ENCODE measurements at regions not wholly inside any gene's neighbourhood (a gene's known extent, or its start where the extent isn't known, plus 50 kb on each side); places are given as distances from the start of the nearest gene placed in this dataset.

GRCh38 chr2:221929259-221929658 is 357.2 kb upstream of the EPHA4 start:
- TF ChIP-seq CREB1 (IDR thresholded peaks at IDR 0.05; ENCODE audit: low read depth) (no peak), REST (IDR thresholded peaks at IDR 0.05; ENCODE audit: low read depth) (no peak), EGR1 (IDR thresholded peaks at IDR 0.05) (no peak), USF1 (IDR thresholded peaks at IDR 0.05) (no peak)

- TF ChIP-seq EGR1 (IDR thresholded peaks at IDR 0.05) (no peak), TCF12 (IDR thresholded peaks at IDR 0.05; ENCODE audit: low read depth) (no peak), YY1 (IDR thresholded peaks at IDR 0.05; ENCODE audit: low read depth) (no peak)
Measured at GRCh38 chr2:221926327-221926726, 354.2 kb upstream of the EPHA4 start.

GRCh38 chr2:221924576-221924975 is 352.5 kb upstream of the EPHA4 start:
- TF ChIP-seq FOXM1 (IDR thresholded peaks at IDR 0.05; ENCODE audit: borderline replicate concordance, low read depth) (no peak), MAX (IDR thresholded peaks at IDR 0.05) (no peak), CEBPB (IDR thresholded peaks at IDR 0.05) (no peak), YY1 (IDR thresholded peaks at IDR 0.05; ENCODE audit: low read depth) (no peak), REST (IDR thresholded peaks at IDR 0.05; ENCODE audit: low read depth) (no peak)

- TF ChIP-seq CREB1 (IDR thresholded peaks at IDR 0.05; ENCODE audit: low read depth) (no peak), MAX (IDR thresholded peaks at IDR 0.05) (no peak), RAD21 (IDR thresholded peaks at IDR 0.05; ENCODE audit: low read depth) (no peak), YY1 (IDR thresholded peaks at IDR 0.05; ENCODE audit: low read depth) (no peak), USF1 (IDR thresholded peaks at IDR 0.05) (no peak), REST (IDR thresholded peaks at IDR 0.05; ENCODE audit: low read depth) (no peak), FOXM1 (IDR thresholded peaks at IDR 0.05; ENCODE audit: borderline replicate concordance, low read depth) (no peak), CEBPB (IDR thresholded peaks at IDR 0.05) (no peak), TAF1 (IDR thresholded peaks at IDR 0.05; ENCODE audit: low read depth) (no peak), TEAD4 (IDR thresholded peaks at IDR 0.05) (no peak), TCF12 (IDR thresholded peaks at IDR 0.05; ENCODE audit: low read depth) (no peak), NFIC (IDR thresholded peaks at IDR 0.05) (no peak)
Measured at GRCh38 chr2:221915926-221916325, 343.8 kb upstream of the EPHA4 start.

GRCh38 chr2:221914334-221914880 is 342.3 kb upstream of the EPHA4 start:
- TF ChIP-seq TEAD4 (IDR thresholded peaks at IDR 0.05): no peak
- no peak for TF ChIP-seq MAX (IDR thresholded peaks at IDR 0.05)
- TF ChIP-seq USF1 (IDR thresholded peaks at IDR 0.05): no peak
- TF ChIP-seq TAF1 (IDR thresholded peaks at IDR 0.05; ENCODE audit: low read depth): no peak
- TF ChIP-seq CREB1 (IDR thresholded peaks at IDR 0.05; ENCODE audit: low read depth): no peak
- no peak for TF ChIP-seq ZBTB7A (IDR thresholded peaks at IDR 0.05; ENCODE audit: low read depth)
- no peak for TF ChIP-seq TCF12 (IDR thresholded peaks at IDR 0.05; ENCODE audit: low read depth)
- no peak for TF ChIP-seq EP300 (IDR thresholded peaks at IDR 0.05; ENCODE audit: borderline replicate concordance)
- TF ChIP-seq RAD21 (IDR thresholded peaks at IDR 0.05; ENCODE audit: low read depth): no peak
- TF ChIP-seq CEBPB (IDR thresholded peaks at IDR 0.05): no peak
- no peak for TF ChIP-seq NFIC (IDR thresholded peaks at IDR 0.05)
- no peak for TF ChIP-seq FOXM1 (IDR thresholded peaks at IDR 0.05; ENCODE audit: borderline replicate concordance, low read depth)
- TF ChIP-seq YY1 (IDR thresholded peaks at IDR 0.05; ENCODE audit: low read depth): no peak
- TF ChIP-seq REST (IDR thresholded peaks at IDR 0.05; ENCODE audit: low read depth): no peak
- no peak for TF ChIP-seq EGR1 (IDR thresholded peaks at IDR 0.05)

All from Ishikawa (cell line).